ENCODE measurements at regions not wholly inside any gene's neighbourhood (a gene's known extent, or its start where the extent isn't known, plus 50 kb on each side); places are given as distances from the start of the nearest gene placed in this dataset.

GRCh38 chr7:51446356-51446755, 129.7 kb upstream of the COBL start:
- TF ChIP-seq TEAD4 (IDR thresholded peaks at IDR 0.05) (no peak), CEBPB (IDR thresholded peaks at IDR 0.05) (no peak), REST (IDR thresholded peaks at IDR 0.05; ENCODE audit: low read depth) (no peak)

All from Ishikawa (cell line).